GM23338 (cell line): ENCODE measurements at regions not wholly inside any gene's neighbourhood (a gene's known extent, or its start where the extent isn't known, plus 50 kb on each side); places are given as distances from the start of the nearest gene placed in this dataset.

Experiments used
- CREB1 ChIP-seq: fragments of 250-450 bp; sonication (Bioruptor Pico); IDR thresholded peaks from 2 replicates; pipeline ENCODE4 v1.5.0; 2020; ENCODE audit warnings: low read depth, mild to moderate bottlenecking, moderate library complexity
- CTCF ChIP-seq, 2 experiments: fragments of 200-600 bp in 1 of 2; sonication (generic) in 1 of 2; conservative IDR thresholded peaks; 2 replicates each; pipeline versions ENCODE4 v1.5.1 to v1.6.1; 2016 to 2017; ENCODE audit warnings: antibody characterized with exemption in 2 of 2, low read depth in 2 of 2, mild to moderate bottlenecking in 2 of 2, moderate library complexity in 1 of 2
- ETS1 ChIP-seq: IDR thresholded peaks from 2 replicates; pipeline ENCODE4 v1.6.1; 2016; ENCODE audit warnings: antibody characterized with exemption
- EZH2 ChIP-seq: fragments of 200-600 bp; sonication (generic); IDR thresholded peaks from one replicate; pipeline ENCODE4 v1.8.0; 2017; ENCODE audit warnings: antibody characterized with exemption, mild to moderate bottlenecking, low read depth; ENCODE audit not compliant: unreplicated experiment
- EZH2phosphoT487 ChIP-seq: fragments of 200-600 bp; sonication (generic); IDR thresholded peaks from one replicate; pipeline ENCODE4 v1.8.1; 2018; ENCODE audit warnings: antibody characterized with exemption; ENCODE audit not compliant: unreplicated experiment
- JUNB ChIP-seq: IDR thresholded peaks from one replicate; pipeline ENCODE4 v1.6.1; 2016; ENCODE audit warnings: antibody characterized with exemption; ENCODE audit not compliant: unreplicated experiment
- NANOG ChIP-seq: IDR thresholded peaks from 2 replicates; pipeline ENCODE4 v1.6.1; 2016; ENCODE audit warnings: antibody characterized with exemption, borderline replicate concordance
- POLR2AphosphoS5 ChIP-seq: IDR thresholded peaks from 2 replicates; pipeline ENCODE4 v1.6.1; 2016; ENCODE audit warnings: antibody characterized with exemption, low read depth
- STAT1 ChIP-seq: IDR thresholded peaks from one replicate; pipeline ENCODE4 v1.6.1; 2016; ENCODE audit warnings: antibody characterized with exemption; ENCODE audit not compliant: unreplicated experiment
- ZNF114 ChIP-seq: fragments of 250-450 bp; sonication (Bioruptor Pico); IDR thresholded peaks from 2 replicates; pipeline ENCODE4 v1.5.0; 2020; ENCODE audit warnings: mild to moderate bottlenecking, moderate library complexity
- ZNF331 ChIP-seq: fragments of 250-450 bp; sonication (Bioruptor Pico); IDR thresholded peaks from 2 replicates; pipeline ENCODE4 v1.5.0; 2020; ENCODE audit warnings: low read depth, mild to moderate bottlenecking, moderate library complexity
- ZNF462 ChIP-seq: fragments of 250-450 bp; sonication (Bioruptor Pico); IDR thresholded peaks from 2 replicates; pipeline ENCODE4 v1.5.0; 2020; ENCODE audit warnings: mild to moderate bottlenecking, moderate library complexity
- TF ChIP-seq, protein P1 (sequence below): IDR thresholded peaks from one replicate; pipeline ENCODE4 v1.6.1; 2018; ENCODE audit warnings: antibody characterized with exemption; ENCODE audit not compliant: unreplicated experiment

GRCh38 chr12:42673535-42673934 lies 84.0 kb upstream of the PRICKLE1 start:
- TF ChIP-seq CTCF (conservative IDR thresholded peaks at IDR 0.05; ENCODE audit: low read depth in 2 of 2) (no peak), ETS1 (no peak), ZNF462 (no peak), EZH2phosphoT487 (no peak), EZH2 (no peak), CREB1 (CRISPR knock-in tag) (no peak), POLR2AphosphoS5 (no peak), STAT1 (no peak), JUNB (no peak), ZNF331 (CRISPR knock-in tag) (no peak), ZNF114 (CRISPR knock-in tag) (no peak), NANOG (no peak)
- TF ChIP-seq, protein P1, sequence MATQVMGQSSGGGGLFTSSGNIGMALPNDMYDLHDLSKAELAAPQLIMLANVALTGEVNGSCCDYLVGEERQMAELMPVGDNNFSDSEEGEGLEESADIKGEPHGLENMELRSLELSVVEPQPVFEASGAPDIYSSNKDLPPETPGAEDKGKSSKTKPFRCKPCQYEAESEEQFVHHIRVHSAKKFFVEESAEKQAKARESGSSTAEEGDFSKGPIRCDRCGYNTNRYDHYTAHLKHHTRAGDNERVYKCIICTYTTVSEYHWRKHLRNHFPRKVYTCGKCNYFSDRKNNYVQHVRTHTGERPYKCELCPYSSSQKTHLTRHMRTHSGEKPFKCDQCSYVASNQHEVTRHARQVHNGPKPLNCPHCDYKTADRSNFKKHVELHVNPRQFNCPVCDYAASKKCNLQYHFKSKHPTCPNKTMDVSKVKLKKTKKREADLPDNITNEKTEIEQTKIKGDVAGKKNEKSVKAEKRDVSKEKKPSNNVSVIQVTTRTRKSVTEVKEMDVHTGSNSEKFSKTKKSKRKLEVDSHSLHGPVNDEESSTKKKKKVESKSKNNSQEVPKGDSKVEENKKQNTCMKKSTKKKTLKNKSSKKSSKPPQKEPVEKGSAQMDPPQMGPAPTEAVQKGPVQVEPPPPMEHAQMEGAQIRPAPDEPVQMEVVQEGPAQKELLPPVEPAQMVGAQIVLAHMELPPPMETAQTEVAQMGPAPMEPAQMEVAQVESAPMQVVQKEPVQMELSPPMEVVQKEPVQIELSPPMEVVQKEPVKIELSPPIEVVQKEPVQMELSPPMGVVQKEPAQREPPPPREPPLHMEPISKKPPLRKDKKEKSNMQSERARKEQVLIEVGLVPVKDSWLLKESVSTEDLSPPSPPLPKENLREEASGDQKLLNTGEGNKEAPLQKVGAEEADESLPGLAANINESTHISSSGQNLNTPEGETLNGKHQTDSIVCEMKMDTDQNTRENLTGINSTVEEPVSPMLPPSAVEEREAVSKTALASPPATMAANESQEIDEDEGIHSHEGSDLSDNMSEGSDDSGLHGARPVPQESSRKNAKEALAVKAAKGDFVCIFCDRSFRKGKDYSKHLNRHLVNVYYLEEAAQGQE = no peak
